Endothelial cell of umbilical vein (primary cell): ENCODE measurements at regions not wholly inside any gene's neighbourhood (a gene's known extent, or its start where the extent isn't known, plus 50 kb on each side); places are given as distances from the start of the nearest gene placed in this dataset.

ENCODE experiments used
- BruUV-seq: library from RNA; stranded (reverse); fragments of 400-500 nt; replicated peaks from 2 replicates; lab custom pipeline; 2021; lab: Mats Ljungman, UMichigan
- CTCF ChIA-PET: fragments of 300-600, 350-600 bp; sonication (Branson Sonifier 250); formaldehyde crosslinking; loops from one replicate; lab custom pipeline; 2021; ENCODE audit warnings: antibody characterized with exemption, inconsistent platforms; lab: Charles Lee
- POLR2A ChIA-PET: fragments of 300-600, 350-600 bp; sonication (Branson Sonifier 250); formaldehyde crosslinking; loops from one replicate; lab custom pipeline; 2021; ENCODE audit warnings: antibody characterized with exemption, inconsistent platforms; lab: Charles Lee
- DNase-seq: peaks from one replicate; pipeline ENCODE4 v3.0.0-alpha.2; 2011; ENCODE audit warnings: low read depth, low spot score
- FAIRE-seq: peaks from 2 replicates; lab custom pipeline; 2011; peaks lifted over from hg19 to GRCh38; lab: Jason Lieb, UNC
- H2AFZ ChIP-seq: 2 replicates; pipeline ENCODE4 v1.6.0; 2012; ENCODE audit warnings: low read depth, low read length, control low read depth, inconsistent platforms
- H3K27ac ChIP-seq: 2 replicates; pipeline ENCODE4 v1.5.1; 2011; ENCODE audit warnings: low read depth, mild to moderate bottlenecking, control low read depth, low read length, moderate library complexity; ENCODE audit not compliant: insufficient read depth
- H3K27me3 ChIP-seq, 2 experiments: 2 replicates each; pipeline versions ENCODE4 v1.6.0 to v1.6.1; 2011; ENCODE audit warnings: low read length in 2 of 2, mixed read lengths in 1 of 2; ENCODE audit not compliant: control insufficient read depth in 2 of 2, insufficient read depth in 2 of 2
- H3K36me3 ChIP-seq, 2 experiments: 2 replicates in 1 of 2; 3 replicates in 1 of 2; pipeline ENCODE4 v1.5.1; 2011; ENCODE audit warnings: low read length in 2 of 2, mild to moderate bottlenecking in 1 of 2, moderate library complexity in 1 of 2; ENCODE audit not compliant: control insufficient read depth in 2 of 2, insufficient read depth in 2 of 2; ENCODE audit errors: extremely low read depth in 1 of 2
- H3K4me1 ChIP-seq: 3 replicates; pipeline ENCODE4 v1.5.1; 2011; ENCODE audit warnings: mild to moderate bottlenecking, low read length; ENCODE audit not compliant: control insufficient read depth, insufficient read depth; ENCODE audit errors: extremely low read depth
- H3K4me2 ChIP-seq: 2 replicates; pipeline ENCODE4 v1.6.1; 2011; ENCODE audit warnings: low read length, control low read depth, mixed read lengths; ENCODE audit not compliant: insufficient read depth
- H3K4me3 ChIP-seq, 3 experiments: fragments of 200-600 bp in 1 of 3; sonication (generic), shearing (Covaris generic) in 1 of 3; replicated peaks in 1 of 3; 2 replicates each; pipeline ENCODE4 v1.5.1; 2011 to 2016; ENCODE audit warnings: control low read depth in 3 of 3, low read length in 3 of 3, mild to moderate bottlenecking in 2 of 3, inconsistent platforms in 1 of 3, low read depth in 1 of 3, moderate library complexity in 1 of 3; ENCODE audit not compliant: insufficient read depth in 1 of 3
- H3K79me2 ChIP-seq: 2 replicates; pipeline ENCODE4 v1.6.0; 2012; ENCODE audit warnings: low read length, inconsistent platforms; ENCODE audit not compliant: control insufficient read depth, insufficient read depth
- H3K9ac ChIP-seq: replicated peaks from 2 replicates; pipeline ENCODE3; 2011; ENCODE audit warnings: low read length, control low read depth; ENCODE audit not compliant: insufficient read depth; ENCODE audit errors: extremely low read depth
- H3K9me1 ChIP-seq: replicated peaks from 3 replicates; pipeline ENCODE4 v1.6.0; 2011; ENCODE audit warnings: mild to moderate bottlenecking, low read length; ENCODE audit not compliant: control insufficient read depth, insufficient read depth; ENCODE audit errors: extremely low read depth
- H3K9me3 ChIP-seq: replicated peaks from 2 replicates; pipeline ENCODE4 v1.5.1; 2012; ENCODE audit warnings: low read length, inconsistent platforms; ENCODE audit not compliant: control insufficient read depth, insufficient read depth
- H4K20me1 ChIP-seq: replicated peaks from 2 replicates; pipeline ENCODE3; 2011; ENCODE audit warnings: mild to moderate bottlenecking, low read length; ENCODE audit not compliant: control insufficient read depth, insufficient read depth; ENCODE audit errors: extremely low read depth
- EZH2 ChIP-seq: IDR thresholded peaks from 2 replicates; pipeline ENCODE4 v1.6.1; 2012; ENCODE audit warnings: borderline replicate concordance, low read depth, mild to moderate bottlenecking, moderate library complexity, low read length, inconsistent platforms; ENCODE audit not compliant: severe bottlenecking
- FOS ChIP-seq: IDR thresholded peaks from 2 replicates; pipeline ENCODE4 v1.6.1; 2011; ENCODE audit warnings: mild to moderate bottlenecking, low read length, moderate library complexity, borderline replicate concordance; ENCODE audit not compliant: insufficient read depth
- JUN ChIP-seq: IDR thresholded peaks from 2 replicates; pipeline ENCODE4 v1.6.1; 2011; ENCODE audit warnings: borderline replicate concordance, low read depth; ENCODE audit not compliant: insufficient read length, insufficient read depth
- MYC ChIP-seq: IDR thresholded peaks from one replicate; pipeline ENCODE4 v1.6.1; 2011; ENCODE audit warnings: mild to moderate bottlenecking, low read depth, low read length
- POLR2AphosphoS5 ChIP-seq: IDR thresholded peaks from 2 replicates; pipeline ENCODE4 v1.6.1; 2012; ENCODE audit warnings: low read depth, mild to moderate bottlenecking, control low read depth, low read length, moderate library complexity; ENCODE audit not compliant: insufficient read depth
- dilution Hi-C: fragments of 300-500 bp; cut with MboI; formaldehyde crosslinking; loops from one replicate; pipeline ENCODE4 v1.15.0; 2019; ENCODE audit warnings: low sequenced_read_pairs; ENCODE audit not compliant: extremely low pct_ligation_motif_present
- intact Hi-C: fragments of 100-400 bp; cut with micrococcal nuclease; formaldehyde crosslinking; loops from one replicate; pipeline ENCODE4 v1.10.0; 2022
- TF ChIP-seq, protein P1 (sequence below), 2 donors: IDR thresholded peaks; 1 replicate in 1 of 2; 2 replicates in 1 of 2; pipeline ENCODE4 v1.5.1; 2011; ENCODE audit warnings: low read length in 2 of 2, mild to moderate bottlenecking in 2 of 2, moderate library complexity in 2 of 2, control low read depth in 1 of 2, inconsistent platforms in 1 of 2, low read depth in 1 of 2; ENCODE audit not compliant: insufficient read depth in 1 of 2; ENCODE audit errors: extremely low read depth in 1 of 2

- H3K9ac ChIP-seq, result no peak overlapping the region
- H3K9me1 ChIP-seq, result no peaks in the 10 kb centered on the region
- no peak for TF ChIP-seq JUN
- TF ChIP-seq MYC, result no peak
- intact Hi-C loops, result no loop called here
- no TSS peak for BruUV-seq
- H3K36me3 ChIP-seq, result no peaks in the 10 kb centered on the region
- H3K27ac ChIP-seq, result no peak overlapping the region
- H3K9me3 ChIP-seq, result no peaks in the 10 kb centered on the region
- dilution Hi-C loops, result no loop called here
- H4K20me1 ChIP-seq, result no peaks in the 10 kb centered on the region
- POLR2A ChIA-PET, result no interaction called here
- H3K4me1 ChIP-seq, result no peaks in the 10 kb centered on the region
- no peak for DNase-seq
- no peak overlapping the region for H2AFZ ChIP-seq
- H3K4me2 ChIP-seq, result no peak overlapping the region
- no peaks in the 10 kb centered on the region for H3K79me2 ChIP-seq
- H3K27me3 ChIP-seq, result peaks cover 4 to 6% of the 10 kb centered on the region in 2 experiments
- FAIRE-seq, result no peak
- CTCF ChIA-PET, result no interaction called here
- H3K4me3 ChIP-seq, result no peak overlapping the region
Measured at GRCh38 chr11:122310766-122311165, 194.8 kb upstream of the BLID start.

GRCh38 chr11:122309262-122309925 is 193.4 kb upstream of the BLID start:
- FAIRE-seq, result peak; percentile 69
- Histone ChIP-seq H4K20me1 (no peaks in the 10 kb centered on the region), H3K4me2 (peak overlapping the region; percentile 45), H3K9me1 (no peaks in the 10 kb centered on the region), H3K36me3 (no peaks in the 10 kb centered on the region), H2AFZ (no peak overlapping the region), H3K27ac (no peak overlapping the region), H3K9me3 (no peaks in the 10 kb centered on the region), H3K27me3 (peaks cover 6 to 7% of the 10 kb centered on the region in 2 experiments), H3K4me1 (no peaks in the 10 kb centered on the region), H3K4me3 (no peak overlapping the region), H3K79me2 (no peaks in the 10 kb centered on the region), H3K9ac (no peak overlapping the region)
- ChIA-PET POLR2A (no interaction called here), CTCF (no interaction called here)
- BruUV-seq, result no TSS peak
- peak; percentile 3 for DNase-seq
- intact Hi-C loops, result no loop called here
- dilution Hi-C loops, result no loop called here
- TF ChIP-seq EZH2 (no peak), JUN (no peak), FOS (no peak), POLR2AphosphoS5 (no peak)
- TF ChIP-seq, protein P1, sequence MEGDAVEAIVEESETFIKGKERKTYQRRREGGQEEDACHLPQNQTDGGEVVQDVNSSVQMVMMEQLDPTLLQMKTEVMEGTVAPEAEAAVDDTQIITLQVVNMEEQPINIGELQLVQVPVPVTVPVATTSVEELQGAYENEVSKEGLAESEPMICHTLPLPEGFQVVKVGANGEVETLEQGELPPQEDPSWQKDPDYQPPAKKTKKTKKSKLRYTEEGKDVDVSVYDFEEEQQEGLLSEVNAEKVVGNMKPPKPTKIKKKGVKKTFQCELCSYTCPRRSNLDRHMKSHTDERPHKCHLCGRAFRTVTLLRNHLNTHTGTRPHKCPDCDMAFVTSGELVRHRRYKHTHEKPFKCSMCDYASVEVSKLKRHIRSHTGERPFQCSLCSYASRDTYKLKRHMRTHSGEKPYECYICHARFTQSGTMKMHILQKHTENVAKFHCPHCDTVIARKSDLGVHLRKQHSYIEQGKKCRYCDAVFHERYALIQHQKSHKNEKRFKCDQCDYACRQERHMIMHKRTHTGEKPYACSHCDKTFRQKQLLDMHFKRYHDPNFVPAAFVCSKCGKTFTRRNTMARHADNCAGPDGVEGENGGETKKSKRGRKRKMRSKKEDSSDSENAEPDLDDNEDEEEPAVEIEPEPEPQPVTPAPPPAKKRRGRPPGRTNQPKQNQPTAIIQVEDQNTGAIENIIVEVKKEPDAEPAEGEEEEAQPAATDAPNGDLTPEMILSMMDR (IDR thresholded peaks at IDR 0.05; ENCODE audit: extremely low read depth in 1 of 2, insufficient read depth in 1 of 2, low read depth in 1 of 2, low read length in 2 of 2), result no peak
